Mesendoderm (in vitro differentiated cells): ENCODE measurements at regions not wholly inside any gene's neighbourhood (a gene's known extent, or its start where the extent isn't known, plus 50 kb on each side); places are given as distances from the start of the nearest gene placed in this dataset.
"Not testable (repeated sequence)": the region's sequence is repeated elsewhere in the genome, so short reads cannot be mapped to it uniquely, and the experiment has no call there.

Experiments used
- DNase-seq: peaks from one replicate; pipeline ENCODE4 v3.0.0; 2013
- H2AK5ac ChIP-seq: 2 replicates; pipeline ENCODE4 v1.6.1; 2013; ENCODE audit warnings: low read length, inconsistent platforms
- H2BK120ac ChIP-seq: 2 replicates; pipeline ENCODE4 v1.6.1; 2013; ENCODE audit warnings: low read depth, mild to moderate bottlenecking, low read length, moderate library complexity, mixed read lengths
- H2BK15ac ChIP-seq: replicated peaks from 2 replicates; pipeline ENCODE4 v1.6.1; 2013; ENCODE audit warnings: low read depth, mild to moderate bottlenecking, moderate library complexity
- H2BK5ac ChIP-seq: 2 replicates; pipeline ENCODE4 v1.6.1; 2013; ENCODE audit warnings: low read length, inconsistent platforms
- H3K18ac ChIP-seq: 2 replicates; pipeline ENCODE4 v1.6.1; 2013; ENCODE audit warnings: mild to moderate bottlenecking, low read length, mixed read lengths
- H3K23ac ChIP-seq: one replicate; pipeline ENCODE4 v1.6.1; 2013; ENCODE audit warnings: low read length
- H3K27ac ChIP-seq: 2 replicates; pipeline ENCODE4 v1.5.1; 2013; ENCODE audit warnings: low read depth, mild to moderate bottlenecking, inconsistent platforms, low read length, moderate library complexity
- H3K27me3 ChIP-seq: 2 replicates; pipeline ENCODE4 v1.6.1; 2013; ENCODE audit warnings: low read length, control low read depth, mild to moderate bottlenecking, inconsistent platforms; ENCODE audit not compliant: insufficient read depth, poor library complexity
- H3K36me3 ChIP-seq: 2 replicates; pipeline ENCODE4 v1.6.1; 2013; ENCODE audit warnings: low read length, inconsistent platforms; ENCODE audit not compliant: control insufficient read depth, insufficient read depth
- H3K4ac ChIP-seq: one replicate; pipeline ENCODE4 v1.6.1; 2013; ENCODE audit warnings: low read depth, mild to moderate bottlenecking, low read length, moderate library complexity
- H3K4me1 ChIP-seq: 2 replicates; pipeline ENCODE4 v1.6.1; 2013; ENCODE audit warnings: low read depth, low read length, inconsistent platforms; ENCODE audit not compliant: control insufficient read depth
- H3K4me2 ChIP-seq: 2 replicates; pipeline ENCODE4 v1.6.1; 2013; ENCODE audit warnings: low read length
- H3K4me3 ChIP-seq: 2 replicates; pipeline ENCODE4 v1.5.1; 2013; ENCODE audit warnings: mild to moderate bottlenecking, low read length
- H3K56ac ChIP-seq: one replicate; pipeline ENCODE4 v1.6.1; 2013; ENCODE audit warnings: low read length
- H3K79me1 ChIP-seq: 2 replicates; pipeline ENCODE4 v1.6.1; 2013; ENCODE audit warnings: low read length, inconsistent platforms
- H3K79me2 ChIP-seq: 2 replicates; pipeline ENCODE4 v1.6.1; 2013; ENCODE audit warnings: mild to moderate bottlenecking, low read length; ENCODE audit not compliant: control insufficient read depth, insufficient read depth
- H3K9ac ChIP-seq: 2 replicates; pipeline ENCODE4 v1.6.1; 2013; ENCODE audit warnings: low read length, inconsistent platforms
- H4K5ac ChIP-seq: one replicate; pipeline ENCODE4 v1.6.1; 2013; ENCODE audit warnings: low read length
- H4K8ac ChIP-seq: one replicate; pipeline ENCODE4 v1.6.1; 2013; ENCODE audit warnings: low read depth, mild to moderate bottlenecking, control low read depth, low read length, moderate library complexity
- WGBS: extraction: QIAGEN DNeasy Blood & Tissue Kit; methylation state at CpG from one replicate; pipeline ENCODE4 v1.1.7; 2013; ENCODE audit warnings: low lambda C conversion rate, missing lambda C conversion rate; ENCODE audit not compliant: insufficient coverage; ENCODE audit errors: extremely low coverage; 5-methylcytosine and 5-hydroxymethylcytosine counted together

GRCh38 chr9:26789959-26790358, 102.6 kb downstream of the CAAP1 start:
- no peak overlapping the region for H4K5ac ChIP-seq
- H3K4me1 ChIP-seq, result no peaks in the 10 kb centered on the region
- no peak overlapping the region for H3K4me3 ChIP-seq
- no peak overlapping the region for H3K9ac ChIP-seq
- H3K27ac ChIP-seq, result no peak overlapping the region
- H3K56ac ChIP-seq, result no peak overlapping the region
- H3K27me3 ChIP-seq, result no peaks in the 10 kb centered on the region
- H2BK15ac ChIP-seq, result no peak overlapping the region
- H3K79me1 ChIP-seq, result no peaks in the 10 kb centered on the region
- no peak overlapping the region for H2BK5ac ChIP-seq
- no peak overlapping the region for H3K18ac ChIP-seq
- no peak overlapping the region for H4K8ac ChIP-seq
- H3K23ac ChIP-seq, result no peak overlapping the region
- WGBS, result no CpG with 5 or more reads among the region's 3 CpGs
- H3K4me2 ChIP-seq, result no peak overlapping the region
- H2BK120ac ChIP-seq, result no peak overlapping the region
- H3K79me2 ChIP-seq, result no peaks in the 10 kb centered on the region
- DNase-seq, result no peak
- H2AK5ac ChIP-seq, result no peak overlapping the region
- no peak overlapping the region for H3K4ac ChIP-seq
- no peaks in the 10 kb centered on the region for H3K36me3 ChIP-seq

DNA sequence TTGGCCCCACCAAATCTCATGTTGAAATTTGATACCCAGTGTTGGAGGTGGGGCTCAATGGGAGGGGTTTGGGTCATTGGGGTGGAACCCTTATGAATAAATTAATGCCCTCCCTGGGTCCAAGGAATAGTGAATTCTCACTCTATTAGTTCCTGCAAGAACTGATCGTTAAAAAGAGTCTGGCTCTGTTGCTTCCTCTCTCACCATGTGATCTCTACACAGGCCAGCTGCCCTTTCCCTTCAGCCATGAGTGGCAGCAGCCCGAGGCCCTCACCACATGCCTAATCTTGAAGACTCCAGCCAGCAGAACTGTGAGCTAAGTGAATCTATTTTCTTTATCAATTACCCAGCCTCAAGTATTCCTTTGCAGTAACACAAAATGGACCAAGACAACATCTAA, 106.0 kb downstream of the CAAP1 start:
- H3K36me3 ChIP-seq, result no peaks in the 10 kb centered on the region
- no peak overlapping the region for H3K23ac ChIP-seq
- no peak overlapping the region for H3K18ac ChIP-seq
- H3K4me1 ChIP-seq, result no peaks in the 10 kb centered on the region
- no peak overlapping the region for H4K5ac ChIP-seq
- H3K9ac ChIP-seq, result no peak overlapping the region
- H3K4me3 ChIP-seq, result no peak overlapping the region
- H3K56ac ChIP-seq, result no peak overlapping the region
- no peak overlapping the region for H4K8ac ChIP-seq
- no peak overlapping the region for H3K4me2 ChIP-seq
- no peak overlapping the region for H3K27ac ChIP-seq
- no peaks in the 10 kb centered on the region for H3K79me1 ChIP-seq
- H3K79me2 ChIP-seq, result no peaks in the 10 kb centered on the region
- H2BK120ac ChIP-seq, result no peak overlapping the region
- WGBS, result no CpG with 5 or more reads among the region's 2 CpGs
- H3K27me3 ChIP-seq, result no peaks in the 10 kb centered on the region
- H2BK5ac ChIP-seq, result no peak overlapping the region
- H3K4ac ChIP-seq, result no peak overlapping the region
- no peak overlapping the region for H2BK15ac ChIP-seq
- no peak overlapping the region for H2AK5ac ChIP-seq
- no peak for DNase-seq

- H4K8ac ChIP-seq, result no peak overlapping the region
- no peak for DNase-seq
Measured at GRCh38 chr9:26782899-26783298, 109.7 kb downstream of the CAAP1 start.

DNA sequence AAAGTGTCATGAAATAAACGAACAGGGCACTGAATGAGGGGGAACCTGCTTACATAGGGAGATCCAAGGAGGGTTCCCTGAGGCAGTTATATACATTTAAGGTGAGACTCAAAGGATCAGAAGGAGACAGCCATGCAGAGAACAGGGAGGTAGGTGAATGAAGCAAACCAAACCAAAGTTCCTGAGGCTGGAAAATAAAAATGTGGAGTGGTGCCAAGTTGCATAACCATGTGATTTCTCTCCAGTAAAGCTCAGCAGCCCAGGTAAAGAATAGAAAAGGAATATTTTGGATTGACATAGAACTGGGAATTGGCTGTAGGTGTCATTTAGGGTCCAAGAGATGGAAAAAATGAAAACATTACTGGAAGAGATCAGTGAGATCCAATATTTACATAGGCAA, 110.7 kb downstream of the CAAP1 start:
- no peaks in the 10 kb centered on the region for H3K27me3 ChIP-seq
- H3K4me1 ChIP-seq, result no peaks in the 10 kb centered on the region
- H3K4me3 ChIP-seq, result no peak overlapping the region
- H3K4ac ChIP-seq, result no peak overlapping the region
- H2BK5ac ChIP-seq, result no peak overlapping the region
- H3K27ac ChIP-seq, result no peak overlapping the region
- no peak overlapping the region for H2BK120ac ChIP-seq
- no peak overlapping the region for H3K23ac ChIP-seq
- no peak overlapping the region for H4K8ac ChIP-seq
- H3K79me1 ChIP-seq, result no peaks in the 10 kb centered on the region
- H3K36me3 ChIP-seq, result no peaks in the 10 kb centered on the region
- H3K4me2 ChIP-seq, result no peak overlapping the region
- no peak overlapping the region for H4K5ac ChIP-seq
- WGBS, result no CpG with 5 or more reads among the region's 1 CpG
- H2AK5ac ChIP-seq, result no peak overlapping the region
- no peak overlapping the region for H3K18ac ChIP-seq
- H3K79me2 ChIP-seq, result no peaks in the 10 kb centered on the region
- no peak overlapping the region for H2BK15ac ChIP-seq
- no peak overlapping the region for H3K56ac ChIP-seq
- no peak overlapping the region for H3K9ac ChIP-seq
- no peak for DNase-seq

More at GRCh38 chr9:26782899-26783298, 109.7 kb downstream of the CAAP1 start:
- Histone ChIP-seq H3K4me2 (no peak overlapping the region), H3K36me3 (no peaks in the 10 kb centered on the region), H3K27ac (no peak overlapping the region), H4K5ac (no peak overlapping the region), H3K27me3 (no peaks in the 10 kb centered on the region), H3K23ac (no peak overlapping the region), H3K79me2 (no peaks in the 10 kb centered on the region), H3K4me1 (no peaks in the 10 kb centered on the region), H3K4ac (no peak overlapping the region), H3K56ac (no peak overlapping the region), H2AK5ac (no peak overlapping the region), H3K9ac (no peak overlapping the region), H3K79me1 (no peaks in the 10 kb centered on the region), H2BK120ac (no peak overlapping the region), H2BK5ac (no peak overlapping the region), H2BK15ac (no peak overlapping the region), H3K18ac (no peak overlapping the region), H3K4me3 (no peak overlapping the region)
- WGBS, result no CpG with 5 or more reads among the region's 1 CpG

GRCh38 chr9:26780307-26780706, 112.3 kb downstream of the CAAP1 start:
- not testable (repeated sequence) for H3K56ac ChIP-seq, H2BK120ac ChIP-seq, H3K79me2 ChIP-seq, H4K5ac ChIP-seq, H3K27me3 ChIP-seq, H3K27ac ChIP-seq, DNase-seq, H3K4ac ChIP-seq, H3K79me1 ChIP-seq, H2BK15ac ChIP-seq, H3K18ac ChIP-seq, H3K4me1 ChIP-seq, H2BK5ac ChIP-seq, H3K4me3 ChIP-seq, H4K8ac ChIP-seq, H3K9ac ChIP-seq, H2AK5ac ChIP-seq, H3K36me3 ChIP-seq, H3K4me2 ChIP-seq, H3K23ac ChIP-seq
- no CpG with 5 or more reads among the region's 3 CpGs for WGBS

DNA sequence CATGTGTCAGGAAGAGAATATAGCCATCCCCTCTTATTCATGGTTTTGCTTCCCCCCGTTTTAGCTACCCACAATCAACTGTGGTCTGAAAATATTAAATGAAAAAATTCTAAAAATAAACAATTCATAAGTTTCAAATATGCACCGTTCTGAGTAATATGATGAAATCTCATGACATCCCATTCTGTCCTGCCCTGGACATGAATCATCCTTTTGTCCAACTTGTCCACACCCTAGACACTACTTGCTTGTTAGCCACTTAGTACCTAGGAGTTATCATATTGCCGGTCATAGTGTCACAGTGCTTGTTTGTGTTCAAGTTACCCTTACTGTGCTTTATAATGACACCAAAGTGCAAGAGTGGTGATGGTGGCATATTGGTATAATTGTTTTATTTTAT, 113.5 kb downstream of the CAAP1 start:
- H2BK120ac ChIP-seq, result no peak overlapping the region
- no peaks in the 10 kb centered on the region for H3K4me1 ChIP-seq
- no peak overlapping the region for H3K4me3 ChIP-seq
- H2BK15ac ChIP-seq, result no peak overlapping the region
- no peak overlapping the region for H3K9ac ChIP-seq
- H3K18ac ChIP-seq, result no peak overlapping the region
- no CpG with 5 or more reads among the region's 3 CpGs for WGBS
- H3K27ac ChIP-seq, result no peak overlapping the region
- H3K79me1 ChIP-seq, result no peaks in the 10 kb centered on the region
- no peak overlapping the region for H2BK5ac ChIP-seq
- DNase-seq, result no peak
- H3K79me2 ChIP-seq, result no peaks in the 10 kb centered on the region
- H3K56ac ChIP-seq, result no peak overlapping the region
- H3K4me2 ChIP-seq, result no peak overlapping the region
- H2AK5ac ChIP-seq, result no peak overlapping the region
- no peak overlapping the region for H3K4ac ChIP-seq
- H3K23ac ChIP-seq, result no peak overlapping the region
- no peaks in the 10 kb centered on the region for H3K27me3 ChIP-seq
- no peak overlapping the region for H4K8ac ChIP-seq
- H3K36me3 ChIP-seq, result no peaks in the 10 kb centered on the region
- H4K5ac ChIP-seq, result no peak overlapping the region
